DND-41 (cell line): ENCODE measurements at regions not wholly inside any gene's neighbourhood (a gene's known extent, or its start where the extent isn't known, plus 50 kb on each side); places are given as distances from the start of the nearest gene placed in this dataset.

Experiments used
- EZH2 ChIP-seq: IDR thresholded peaks from 3 replicates; pipeline ENCODE4 v1.6.1; 2012; ENCODE audit warnings: borderline replicate concordance, low read depth, mild to moderate bottlenecking, moderate library complexity, low read length, inconsistent platforms; ENCODE audit not compliant: severe bottlenecking
- TF ChIP-seq, protein P1 (sequence below): IDR thresholded peaks from 2 replicates; pipeline ENCODE4 v1.5.1; 2012; ENCODE audit warnings: borderline replicate concordance, low read length, moderate library complexity, mild to moderate bottlenecking; ENCODE audit not compliant: poor library complexity, severe bottlenecking; ENCODE audit errors: extremely low read depth

DNA sequence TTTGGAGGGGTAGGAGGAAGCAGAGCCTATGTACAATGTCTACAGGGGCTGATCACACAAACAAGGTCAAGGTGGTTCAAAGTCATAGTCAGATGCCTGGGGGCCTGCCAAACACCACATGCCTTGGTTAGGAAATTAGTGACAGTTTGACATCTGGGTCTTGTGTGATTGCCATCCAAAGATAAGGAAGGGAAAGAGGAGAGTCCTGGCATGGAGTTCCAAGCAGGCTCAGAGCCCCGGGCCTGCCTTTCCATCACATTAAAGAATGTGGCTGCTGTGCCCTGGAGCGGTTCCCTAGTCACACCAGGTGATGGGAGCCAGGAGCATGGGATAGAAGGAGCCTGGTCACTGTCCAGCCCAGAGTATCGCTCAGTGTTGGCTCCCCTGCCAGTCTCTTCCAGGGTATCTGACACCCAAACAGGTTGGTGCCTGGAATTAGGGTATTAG lies 53.6 kb upstream of the BCL2L14 start:
- no peak for TF ChIP-seq EZH2
- TF ChIP-seq, protein P1, sequence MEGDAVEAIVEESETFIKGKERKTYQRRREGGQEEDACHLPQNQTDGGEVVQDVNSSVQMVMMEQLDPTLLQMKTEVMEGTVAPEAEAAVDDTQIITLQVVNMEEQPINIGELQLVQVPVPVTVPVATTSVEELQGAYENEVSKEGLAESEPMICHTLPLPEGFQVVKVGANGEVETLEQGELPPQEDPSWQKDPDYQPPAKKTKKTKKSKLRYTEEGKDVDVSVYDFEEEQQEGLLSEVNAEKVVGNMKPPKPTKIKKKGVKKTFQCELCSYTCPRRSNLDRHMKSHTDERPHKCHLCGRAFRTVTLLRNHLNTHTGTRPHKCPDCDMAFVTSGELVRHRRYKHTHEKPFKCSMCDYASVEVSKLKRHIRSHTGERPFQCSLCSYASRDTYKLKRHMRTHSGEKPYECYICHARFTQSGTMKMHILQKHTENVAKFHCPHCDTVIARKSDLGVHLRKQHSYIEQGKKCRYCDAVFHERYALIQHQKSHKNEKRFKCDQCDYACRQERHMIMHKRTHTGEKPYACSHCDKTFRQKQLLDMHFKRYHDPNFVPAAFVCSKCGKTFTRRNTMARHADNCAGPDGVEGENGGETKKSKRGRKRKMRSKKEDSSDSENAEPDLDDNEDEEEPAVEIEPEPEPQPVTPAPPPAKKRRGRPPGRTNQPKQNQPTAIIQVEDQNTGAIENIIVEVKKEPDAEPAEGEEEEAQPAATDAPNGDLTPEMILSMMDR, result no peak
